Embryonic facial prominence (tissue), 1 donor: ENCODE measurements at regions not wholly inside any gene's neighbourhood (a gene's known extent, or its start where the extent isn't known, plus 50 kb on each side); places are given as distances from the start of the nearest gene placed in this dataset.
A peak's percentile ranks its signal among the peaks of the same experiment; 100 is the strongest.

ENCODE experiments used
- DNase-seq: peaks from one replicate; pipeline ENCODE4 v3.0.0-alpha.2; 2016; ENCODE audit errors: extremely low spot score

DNA sequence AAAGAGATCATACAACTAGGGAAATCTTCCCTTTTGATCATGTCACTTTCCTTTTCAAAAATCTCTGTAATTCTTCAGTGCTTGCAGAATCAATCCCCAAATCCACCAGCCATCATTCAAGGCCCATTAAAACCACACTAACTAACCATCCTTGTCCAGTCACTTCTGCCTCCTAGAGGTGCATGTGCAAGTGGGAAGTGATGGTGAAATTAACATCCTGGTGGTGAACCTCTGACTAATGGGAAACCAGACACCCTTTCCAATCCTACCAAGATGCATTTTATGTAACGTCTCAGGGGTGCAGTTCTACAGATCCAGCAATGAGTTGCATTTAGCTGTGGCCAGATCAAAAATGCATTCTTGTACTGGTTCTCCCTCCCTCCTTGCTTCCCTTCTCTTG lies 341.8 kb downstream of the RAPGEF2 start:
- no peak for DNase-seq

GRCh38 chr4:159445692-159446091 lies 342.8 kb downstream of the RAPGEF2 start:
- no peak for DNase-seq

GRCh38 chr4:159446266-159446976 lies 343.5 kb downstream of the RAPGEF2 start:
- peak; percentile 84 for DNase-seq

GRCh38 chr4:159447296-159447695 lies 344.4 kb downstream of the RAPGEF2 start:
- no peak for DNase-seq

GRCh38 chr4:159451006-159451405 lies 348.1 kb downstream of the RAPGEF2 start:
- no peak for DNase-seq

DNA sequence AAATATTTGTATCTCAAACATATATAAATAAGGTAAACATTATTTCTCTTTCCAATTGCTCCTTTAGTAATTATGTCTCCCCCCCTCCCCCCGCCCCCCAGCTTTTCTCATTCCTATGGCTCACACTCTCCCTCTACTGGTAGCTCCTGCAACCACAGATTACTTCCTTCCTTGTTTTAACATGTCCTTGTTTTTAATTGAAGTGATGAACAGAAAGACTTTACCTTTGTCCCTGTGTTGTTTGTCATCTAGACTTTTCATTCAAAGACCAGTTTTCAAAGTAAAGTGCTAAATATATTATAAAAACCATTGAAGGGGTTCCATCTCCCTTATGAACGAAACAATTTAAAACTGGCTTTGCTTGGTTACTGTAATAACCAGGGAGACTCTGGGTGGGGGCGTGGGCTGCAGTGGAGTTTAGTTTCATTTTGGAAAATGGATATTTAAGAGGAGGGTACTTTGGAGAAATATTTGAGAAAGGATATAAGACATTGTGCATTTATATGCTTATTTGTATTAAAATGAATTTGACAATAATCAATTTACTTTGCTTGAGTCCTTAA lies 352.9 kb downstream of the RAPGEF2 start:
- DNase-seq = no peak

DNA sequence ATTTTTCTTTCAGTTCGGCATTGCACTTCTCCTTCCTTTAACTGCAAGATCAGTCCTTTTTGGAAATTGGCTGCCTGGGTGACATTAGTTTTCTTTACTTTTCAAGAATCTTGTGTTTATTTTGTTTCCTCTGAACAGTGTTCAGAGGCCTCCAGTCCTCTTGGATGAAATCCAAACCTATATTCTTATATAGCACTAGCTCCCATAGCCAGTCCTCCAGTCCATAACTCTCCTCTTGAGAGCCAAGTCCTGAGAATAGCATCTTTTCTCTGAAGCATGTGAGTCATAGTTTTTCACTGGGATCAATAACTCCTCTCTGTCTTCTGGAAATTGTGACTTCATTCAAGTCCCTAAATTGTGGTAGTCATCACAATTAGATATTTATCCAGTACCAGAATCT lies 357.5 kb downstream of the RAPGEF2 start:
- no peak for DNase-seq

- no peak for DNase-seq
Observed at GRCh38 chr4:159463235-159463634, 360.4 kb downstream of the RAPGEF2 start.

DNA sequence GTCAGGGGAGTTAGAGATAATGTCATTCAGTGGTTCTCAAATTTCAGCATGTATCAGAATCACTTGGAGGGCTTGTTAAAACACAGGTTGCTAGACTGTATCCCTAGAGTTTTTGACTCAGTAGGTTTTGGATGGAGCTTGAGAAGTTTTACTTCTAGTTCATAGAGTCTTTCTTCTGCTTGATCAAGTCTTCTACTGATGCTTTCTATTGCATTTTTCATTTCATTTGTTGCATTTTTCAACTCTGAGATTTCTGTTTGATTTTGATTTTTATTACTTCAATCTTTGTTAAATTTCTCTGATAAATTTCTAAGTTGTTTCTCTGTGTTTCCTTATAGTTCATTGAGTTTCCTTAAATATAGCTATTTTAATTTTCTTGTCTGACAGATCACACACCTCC lies 361.4 kb downstream of the RAPGEF2 start:
- no peak for DNase-seq

- no peak for DNase-seq
Observed at GRCh38 chr4:159476886-159477285, 374.0 kb downstream of the RAPGEF2 start.

DNA sequence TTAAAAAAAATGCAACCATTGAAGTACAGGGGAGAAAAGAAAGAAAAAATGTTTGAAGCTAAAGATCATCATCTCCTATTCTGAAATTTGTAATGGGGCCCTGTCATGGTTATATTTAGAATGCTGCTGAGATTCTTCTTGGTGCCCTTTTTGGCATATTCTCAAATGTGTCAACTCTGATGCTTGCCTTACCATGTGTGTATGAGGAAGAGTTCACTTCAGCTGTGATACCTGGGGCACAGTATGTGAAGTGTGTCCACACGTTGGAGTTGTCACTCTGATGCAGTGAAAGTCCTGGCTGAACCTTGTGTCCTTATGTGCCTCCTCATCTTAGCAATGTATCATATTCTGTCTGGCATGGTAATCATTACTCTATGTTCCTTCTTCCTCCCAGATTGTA lies 377.9 kb downstream of the RAPGEF2 start:
- no peak for DNase-seq

DNA sequence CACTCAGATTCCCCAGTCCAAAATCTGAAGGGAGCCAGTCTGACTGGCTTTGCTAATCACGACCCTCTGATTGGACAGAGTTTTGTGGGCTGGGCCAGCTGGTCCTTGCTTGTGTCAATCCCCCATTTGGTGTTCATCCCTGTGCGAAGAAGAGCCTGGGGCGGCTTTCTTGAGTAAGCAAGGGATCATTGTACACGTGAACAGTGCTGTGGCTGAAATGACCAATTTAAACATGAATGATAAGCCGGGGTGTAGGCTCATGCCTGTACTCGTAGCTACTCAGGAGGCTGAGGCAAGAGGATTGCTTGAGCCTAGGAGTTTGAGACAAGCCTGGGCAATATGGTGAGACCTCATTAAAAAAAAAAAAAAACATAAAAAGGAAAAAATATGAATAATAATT lies 379.1 kb downstream of the RAPGEF2 start:
- DNase-seq = no peak

DNA sequence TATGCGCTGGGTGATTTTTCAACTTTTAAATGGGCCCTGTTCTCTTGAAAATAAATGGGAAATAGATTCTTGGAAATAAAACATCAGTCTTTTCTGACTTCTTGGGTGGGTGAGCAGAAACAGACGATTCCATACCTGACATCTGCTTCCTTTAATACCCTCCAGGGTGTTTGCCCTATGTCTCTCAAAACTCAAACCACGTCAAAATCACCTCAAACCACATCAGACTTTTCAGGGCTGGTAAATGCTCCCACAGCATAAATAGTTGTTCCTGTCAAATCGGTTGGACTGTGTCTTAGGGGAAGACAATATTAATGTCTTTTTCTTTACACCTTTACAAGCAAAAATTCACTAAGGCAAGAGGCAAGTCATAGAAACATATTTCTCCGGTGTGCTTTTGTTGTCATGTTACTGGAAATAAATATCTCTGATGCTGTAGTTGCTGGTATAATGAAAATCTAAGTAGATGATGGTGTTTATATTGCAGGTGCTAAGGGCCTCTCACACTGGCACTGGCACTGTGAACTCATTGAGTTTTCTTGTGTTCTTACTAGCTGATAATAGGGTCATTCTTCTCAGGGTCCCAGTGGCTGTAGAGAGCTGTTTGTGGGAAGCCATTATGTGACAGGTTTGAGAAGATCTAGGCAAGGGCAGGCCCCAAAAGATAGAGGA lies 380.4 kb downstream of the RAPGEF2 start:
- no peak for DNase-seq

- DNase-seq = no peak
Observed at GRCh38 chr4:159483782-159484741, 381.2 kb downstream of the RAPGEF2 start.

DNA sequence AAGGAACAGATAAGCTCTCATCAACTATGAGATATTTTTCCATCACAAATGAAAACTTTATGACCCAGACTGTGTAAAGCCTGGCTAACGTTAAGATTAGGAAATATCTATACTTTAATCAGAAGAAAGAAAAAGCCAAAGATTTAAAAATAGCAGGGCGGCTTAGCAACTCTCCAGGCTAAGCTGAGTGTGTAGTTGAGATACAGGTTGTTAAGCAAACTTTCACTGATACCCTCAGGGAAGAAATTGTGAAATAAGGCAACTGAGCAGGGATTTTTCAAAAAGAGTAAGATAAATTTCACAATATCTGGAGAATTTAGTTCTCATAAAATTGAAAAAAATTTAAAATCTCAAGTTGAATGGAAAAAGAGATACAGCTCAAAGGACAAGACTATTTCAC lies 382.0 kb downstream of the RAPGEF2 start:
- no peak for DNase-seq

- DNase-seq = peak; percentile 77
Observed at GRCh38 chr4:159487284-159487747, 384.4 kb downstream of the RAPGEF2 start.

GRCh38 chr4:159489646-159490045 lies 386.8 kb downstream of the RAPGEF2 start:
- no peak for DNase-seq

DNA sequence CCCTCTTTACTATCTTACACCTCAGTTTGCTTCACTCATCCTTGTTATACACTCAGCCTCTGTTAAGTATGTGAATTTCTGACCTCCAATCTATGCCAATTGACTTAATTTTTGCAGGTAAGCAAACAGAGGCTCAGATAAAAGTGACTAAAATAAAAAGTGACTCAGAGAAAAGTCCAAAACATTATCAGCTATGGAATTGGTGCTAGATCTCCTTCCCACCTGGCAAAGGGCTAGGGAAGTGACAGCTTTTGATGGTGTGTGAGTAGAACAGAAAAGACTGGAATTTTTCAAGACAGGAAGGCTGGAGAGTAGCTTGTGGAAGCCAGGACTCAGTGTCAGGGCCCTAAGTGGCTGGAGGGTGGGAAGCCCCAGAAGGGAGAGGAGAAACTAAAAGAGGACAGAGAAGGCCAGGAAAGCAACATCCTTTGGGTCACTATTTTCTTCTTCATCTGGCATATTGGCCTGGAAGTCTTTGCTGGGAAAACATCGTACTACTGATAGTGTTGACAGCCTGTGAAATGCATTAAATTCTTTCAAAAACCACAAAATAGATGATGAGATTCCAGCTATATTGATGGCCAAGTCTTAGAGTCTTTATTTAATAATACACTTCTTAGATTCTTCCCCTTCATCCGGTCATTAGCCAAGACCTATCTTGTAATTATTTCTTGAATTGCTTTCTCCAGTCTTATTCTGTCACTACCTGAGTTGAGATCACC lies 392.8 kb downstream of the RAPGEF2 start:
- DNase-seq = no peak

DNA sequence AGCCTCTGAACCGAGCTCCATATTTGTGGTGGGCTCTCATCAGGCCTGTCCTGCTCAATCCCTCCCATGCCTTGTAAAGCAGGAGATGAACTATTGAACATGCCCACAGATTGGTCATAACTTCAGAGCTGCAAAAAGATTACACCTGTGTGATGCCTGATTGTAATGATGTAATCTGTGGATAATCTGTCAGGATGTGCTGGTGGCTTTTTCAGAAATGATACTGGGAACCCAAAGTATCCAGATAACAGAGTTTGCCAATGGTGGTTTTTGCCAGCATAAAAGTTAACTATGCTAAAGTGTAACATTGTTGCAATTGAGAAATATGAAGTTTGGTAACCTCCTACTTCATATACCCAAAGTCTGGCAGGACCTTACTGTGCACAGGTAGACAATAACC lies 393.4 kb downstream of the RAPGEF2 start:
- DNase-seq = no peak

DNA sequence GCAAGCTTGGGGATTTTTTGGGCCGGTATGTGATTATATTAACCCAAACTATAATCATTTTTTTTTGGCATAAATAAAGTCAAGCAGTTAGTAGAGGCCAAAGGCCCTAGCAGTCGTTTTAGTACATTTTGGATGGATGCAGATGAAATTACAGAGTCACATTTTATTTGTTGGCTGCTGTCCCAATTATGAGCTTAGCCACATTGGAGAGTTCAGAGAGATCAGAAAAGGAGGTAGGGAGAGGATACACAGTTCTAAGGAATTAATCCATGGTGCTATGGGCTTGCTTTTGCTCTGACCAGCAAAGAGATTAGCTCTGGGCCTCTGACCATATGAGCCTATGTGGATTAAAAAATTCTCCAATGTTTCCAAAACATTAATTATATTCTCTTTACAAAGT lies 395.1 kb downstream of the RAPGEF2 start:
- no peak for DNase-seq

GRCh38 chr4:159498446-159499115 lies 395.7 kb downstream of the RAPGEF2 start:
- DNase-seq = no peak
